COR-L47 (cell line): ENCODE measurements at regions not wholly inside any gene's neighbourhood (a gene's known extent, or its start where the extent isn't known, plus 50 kb on each side); places are given as distances from the start of the nearest gene placed in this dataset.

Source experiments
- DNase-seq: peaks from one replicate; lab custom pipeline; 2025; lab: John Stamatoyannopoulos, UW

- DNase-seq: no peak
These were observed 59.8 kb upstream of the GPM6A start for GRCh38 chr4:175871774-175872405.

GRCh38 chr4:175873707-175874106 lies 61.6 kb upstream of the GPM6A start:
- DNase-seq: no peak

GRCh38 chr4:175874306-175874705 lies 62.2 kb upstream of the GPM6A start:
- peak; percentile 19 for DNase-seq

- DNase-seq: no peak
These were observed 64.1 kb upstream of the GPM6A start for GRCh38 chr4:175875993-175876771.

- no peak for DNase-seq
These were observed 70.8 kb upstream of the GPM6A start for GRCh38 chr4:175882891-175883290.

GRCh38 chr4:175884048-175884447 lies 72.0 kb upstream of the GPM6A start:
- DNase-seq: no peak

- DNase-seq: no peak
These were observed 79.2 kb upstream of the GPM6A start for GRCh38 chr4:175891231-175891630.

- peak; percentile 62 for DNase-seq
These were observed 79.8 kb upstream of the GPM6A start for GRCh38 chr4:175891851-175892250.

- no peak for DNase-seq
These were observed 93.9 kb upstream of the GPM6A start for GRCh38 chr4:175905925-175906324.

- no peak for DNase-seq
These were observed 94.3 kb upstream of the GPM6A start for GRCh38 chr4:175906384-175906783.

- no peak for DNase-seq
These were observed 98.6 kb upstream of the GPM6A start for GRCh38 chr4:175910700-175911099.

- DNase-seq: no peak
These were observed 104.7 kb upstream of the GPM6A start for GRCh38 chr4:175916626-175917351.

GRCh38 chr4:175927121-175927520 lies 115.1 kb upstream of the GPM6A start:
- DNase-seq: no peak

- DNase-seq: no peak
These were observed 117.4 kb upstream of the GPM6A start for GRCh38 chr4:175929441-175929840.

GRCh38 chr4:175929932-175930331 lies 117.9 kb upstream of the GPM6A start:
- DNase-seq: no peak

GRCh38 chr4:175930471-175930870 lies 118.4 kb upstream of the GPM6A start:
- no peak for DNase-seq

GRCh38 chr4:175932116-175932515 lies 120.1 kb upstream of the GPM6A start:
- DNase-seq: no peak

- DNase-seq: no peak
These were observed 122.4 kb upstream of the GPM6A start for GRCh38 chr4:175934506-175934905.

- no peak for DNase-seq
These were observed 123.1 kb upstream of the GPM6A start for GRCh38 chr4:175935016-175935661.

GRCh38 chr4:175944126-175944910 lies 121.3 kb upstream of the WDR17 start:
- DNase-seq: no peak

- no peak for DNase-seq
These were observed 119.0 kb upstream of the WDR17 start for GRCh38 chr4:175946472-175947116.
